PC-3 (cell line): ENCODE measurements at regions not wholly inside any gene's neighbourhood (a gene's known extent, or its start where the extent isn't known, plus 50 kb on each side); places are given as distances from the start of the nearest gene placed in this dataset.

ENCODE experiments used
- EZH2 ChIP-seq: fragments of 300-600 bp; sonication (generic); IDR thresholded peaks from one replicate; pipeline ENCODE4 v1.6.1; 2017; ENCODE audit warnings: antibody characterized with exemption, mild to moderate bottlenecking, low read length; ENCODE audit not compliant: unreplicated experiment
- TF ChIP-seq, protein P1 (sequence below): fragments of 300-600 bp; sonication (generic); conservative IDR thresholded peaks from 2 replicates; pipeline ENCODE4 v1.5.1; 2017; ENCODE audit warnings: antibody characterized with exemption, low read depth, mild to moderate bottlenecking, low read length

DNA sequence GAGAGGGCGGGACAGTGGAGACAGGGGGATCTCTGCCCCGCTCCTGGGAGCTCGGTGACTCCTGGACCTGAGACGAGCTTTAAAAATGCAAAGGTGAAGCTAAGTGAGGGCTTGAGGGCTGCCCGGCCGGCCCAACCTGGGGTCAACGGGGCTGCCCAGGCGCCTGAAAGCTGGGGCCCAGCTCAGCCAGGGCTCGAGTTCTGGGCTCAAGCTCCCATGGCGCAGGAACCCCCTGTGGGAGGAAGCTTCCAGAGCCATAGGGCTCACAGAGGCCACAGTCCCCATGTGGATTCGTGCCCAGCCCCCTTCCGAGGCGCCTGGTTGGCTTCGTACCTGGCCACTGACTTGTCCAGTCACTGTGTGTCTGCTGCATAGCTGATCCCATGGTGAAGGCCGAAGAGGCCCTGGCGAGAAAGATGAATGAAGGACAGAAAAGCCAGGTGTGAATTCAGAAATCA lies 75.8 kb upstream of the GSE1 start:
- TF ChIP-seq, protein P1, sequence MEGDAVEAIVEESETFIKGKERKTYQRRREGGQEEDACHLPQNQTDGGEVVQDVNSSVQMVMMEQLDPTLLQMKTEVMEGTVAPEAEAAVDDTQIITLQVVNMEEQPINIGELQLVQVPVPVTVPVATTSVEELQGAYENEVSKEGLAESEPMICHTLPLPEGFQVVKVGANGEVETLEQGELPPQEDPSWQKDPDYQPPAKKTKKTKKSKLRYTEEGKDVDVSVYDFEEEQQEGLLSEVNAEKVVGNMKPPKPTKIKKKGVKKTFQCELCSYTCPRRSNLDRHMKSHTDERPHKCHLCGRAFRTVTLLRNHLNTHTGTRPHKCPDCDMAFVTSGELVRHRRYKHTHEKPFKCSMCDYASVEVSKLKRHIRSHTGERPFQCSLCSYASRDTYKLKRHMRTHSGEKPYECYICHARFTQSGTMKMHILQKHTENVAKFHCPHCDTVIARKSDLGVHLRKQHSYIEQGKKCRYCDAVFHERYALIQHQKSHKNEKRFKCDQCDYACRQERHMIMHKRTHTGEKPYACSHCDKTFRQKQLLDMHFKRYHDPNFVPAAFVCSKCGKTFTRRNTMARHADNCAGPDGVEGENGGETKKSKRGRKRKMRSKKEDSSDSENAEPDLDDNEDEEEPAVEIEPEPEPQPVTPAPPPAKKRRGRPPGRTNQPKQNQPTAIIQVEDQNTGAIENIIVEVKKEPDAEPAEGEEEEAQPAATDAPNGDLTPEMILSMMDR, result no peak
- TF ChIP-seq EZH2, result no peak
